ENCODE measurements at regions not wholly inside any gene's neighbourhood (a gene's known extent, or its start where the extent isn't known, plus 50 kb on each side); places are given as distances from the start of the nearest gene placed in this dataset.

DNA sequence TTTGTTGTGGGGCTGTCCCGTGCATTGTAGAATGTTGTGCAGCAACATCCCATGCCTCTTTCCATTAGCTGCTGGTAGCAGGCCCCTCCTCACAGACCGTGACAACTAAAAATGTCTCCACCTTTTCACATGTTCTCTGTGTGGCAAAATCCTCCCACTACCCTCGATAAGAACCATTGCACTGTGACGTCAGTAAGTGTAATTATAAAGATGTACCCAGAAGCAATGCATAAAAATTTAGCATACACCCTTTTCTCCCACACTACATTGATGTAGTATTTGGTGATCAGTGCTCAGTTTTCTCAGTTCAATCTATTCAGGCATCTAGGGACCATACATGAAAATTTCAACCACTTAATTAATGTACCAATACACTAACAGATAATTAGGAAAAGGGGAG, 389.9 kb downstream of the DOK5 start (continued):
- TF ChIP-seq, protein P1, sequence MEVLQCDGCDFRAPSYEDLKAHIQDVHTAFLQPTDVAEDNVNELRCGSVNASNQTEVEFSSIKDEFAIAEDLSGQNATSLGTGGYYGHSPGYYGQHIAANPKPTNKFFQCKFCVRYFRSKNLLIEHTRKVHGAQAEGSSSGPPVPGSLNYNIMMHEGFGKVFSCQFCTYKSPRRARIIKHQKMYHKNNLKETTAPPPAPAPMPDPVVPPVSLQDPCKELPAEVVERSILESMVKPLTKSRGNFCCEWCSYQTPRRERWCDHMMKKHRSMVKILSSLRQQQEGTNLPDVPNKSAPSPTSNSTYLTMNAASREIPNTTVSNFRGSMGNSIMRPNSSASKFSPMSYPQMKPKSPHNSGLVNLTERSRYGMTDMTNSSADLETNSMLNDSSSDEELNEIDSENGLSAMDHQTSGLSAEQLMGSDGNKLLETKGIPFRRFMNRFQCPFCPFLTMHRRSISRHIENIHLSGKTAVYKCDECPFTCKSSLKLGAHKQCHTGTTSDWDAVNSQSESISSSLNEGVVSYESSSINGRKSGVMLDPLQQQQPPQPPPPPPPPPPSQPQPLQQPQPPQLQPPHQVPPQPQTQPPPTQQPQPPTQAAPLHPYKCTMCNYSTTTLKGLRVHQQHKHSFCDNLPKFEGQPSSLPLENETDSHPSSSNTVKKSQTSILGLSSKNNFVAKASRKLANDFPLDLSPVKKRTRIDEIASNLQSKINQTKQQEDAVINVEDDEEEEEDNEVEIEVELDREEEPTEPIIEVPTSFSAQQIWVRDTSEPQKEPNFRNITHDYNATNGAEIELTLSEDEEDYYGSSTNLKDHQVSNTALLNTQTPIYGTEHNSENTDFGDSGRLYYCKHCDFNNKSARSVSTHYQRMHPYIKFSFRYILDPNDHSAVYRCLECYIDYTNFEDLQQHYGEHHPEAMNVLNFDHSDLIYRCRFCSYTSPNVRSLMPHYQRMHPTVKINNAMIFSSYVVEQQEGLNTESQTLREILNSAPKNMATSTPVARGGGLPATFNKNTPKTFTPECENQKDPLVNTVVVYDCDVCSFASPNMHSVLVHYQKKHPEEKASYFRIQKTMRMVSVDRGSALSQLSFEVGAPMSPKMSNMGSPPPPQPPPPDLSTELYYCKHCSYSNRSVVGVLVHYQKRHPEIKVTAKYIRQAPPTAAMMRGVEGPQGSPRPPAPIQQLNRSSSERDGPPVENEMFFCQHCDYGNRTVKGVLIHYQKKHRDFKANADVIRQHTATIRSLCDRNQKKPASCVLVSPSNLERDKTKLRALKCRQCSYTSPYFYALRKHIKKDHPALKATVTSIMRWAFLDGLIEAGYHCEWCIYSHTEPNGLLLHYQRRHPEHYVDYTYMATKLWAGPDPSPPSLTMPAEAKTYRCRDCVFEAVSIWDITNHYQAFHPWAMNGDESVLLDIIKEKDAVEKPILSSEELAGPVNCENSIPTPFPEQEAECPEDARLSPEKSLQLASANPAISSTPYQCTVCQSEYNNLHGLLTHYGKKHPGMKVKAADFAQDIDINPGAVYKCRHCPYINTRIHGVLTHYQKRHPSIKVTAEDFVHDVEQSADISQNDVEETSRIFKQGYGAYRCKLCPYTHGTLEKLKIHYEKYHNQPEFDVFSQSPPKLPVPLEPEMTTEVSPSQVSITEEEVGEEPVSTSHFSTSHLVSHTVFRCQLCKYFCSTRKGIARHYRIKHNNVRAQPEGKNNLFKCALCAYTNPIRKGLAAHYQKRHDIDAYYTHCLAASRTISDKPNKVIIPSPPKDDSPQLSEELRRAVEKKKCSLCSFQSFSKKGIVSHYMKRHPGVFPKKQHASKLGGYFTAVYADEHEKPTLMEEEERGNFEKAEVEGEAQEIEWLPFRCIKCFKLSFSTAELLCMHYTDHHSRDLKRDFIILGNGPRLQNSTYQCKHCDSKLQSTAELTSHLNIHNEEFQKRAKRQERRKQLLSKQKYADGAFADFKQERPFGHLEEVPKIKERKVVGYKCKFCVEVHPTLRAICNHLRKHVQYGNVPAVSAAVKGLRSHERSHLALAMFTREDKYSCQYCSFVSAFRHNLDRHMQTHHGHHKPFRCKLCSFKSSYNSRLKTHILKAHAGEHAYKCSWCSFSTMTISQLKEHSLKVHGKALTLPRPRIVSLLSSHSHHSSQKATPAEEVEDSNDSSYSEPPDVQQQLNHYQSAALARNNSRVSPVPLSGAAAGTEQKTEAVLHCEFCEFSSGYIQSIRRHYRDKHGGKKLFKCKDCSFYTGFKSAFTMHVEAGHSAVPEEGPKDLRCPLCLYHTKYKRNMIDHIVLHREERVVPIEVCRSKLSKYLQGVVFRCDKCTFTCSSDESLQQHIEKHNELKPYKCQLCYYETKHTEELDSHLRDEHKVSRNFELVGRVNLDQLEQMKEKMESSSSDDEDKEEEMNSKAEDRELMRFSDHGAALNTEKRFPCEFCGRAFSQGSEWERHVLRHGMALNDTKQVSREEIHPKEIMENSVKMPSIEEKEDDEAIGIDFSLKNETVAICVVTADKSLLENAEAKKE (CRISPR knock-in tag; IDR thresholded peaks at IDR 0.05): no peak
- TF ChIP-seq JUNB (IDR thresholded peaks at IDR 0.05; ENCODE audit: unreplicated experiment) (no peak), EZH2phosphoT487 (IDR thresholded peaks at IDR 0.05; ENCODE audit: unreplicated experiment) (no peak), CREB1 (CRISPR knock-in tag; IDR thresholded peaks at IDR 0.05; ENCODE audit: low read depth) (no peak)

DNA sequence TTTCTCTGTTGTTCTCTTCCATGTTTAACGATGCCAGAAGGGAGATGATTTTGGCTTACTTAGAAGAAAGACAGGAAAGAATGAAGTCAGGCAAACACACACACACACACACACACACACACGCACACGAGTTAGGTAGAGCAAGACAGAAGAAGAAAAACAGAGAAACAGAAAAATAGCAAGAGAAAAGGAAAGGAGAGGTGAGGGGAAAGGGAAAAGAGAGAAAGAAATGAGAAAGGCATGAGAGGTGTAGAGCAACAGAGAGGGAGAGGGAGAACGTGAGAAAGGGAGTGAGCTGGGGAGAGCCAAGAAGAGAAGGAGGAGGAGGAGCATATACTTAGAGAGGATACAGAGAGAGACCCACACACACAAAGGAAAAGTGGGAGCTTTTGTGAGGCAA, 385.3 kb downstream of the DOK5 start:
- Histone ChIP-seq H3K27me3 (ENCODE audit: insufficient read depth) (no peaks in the 10 kb centered on the region), H3K9me2 (ENCODE audit: insufficient read depth) (no peaks in the 10 kb centered on the region), H3K4me3 (no peak overlapping the region), H3K36me3 (ENCODE audit: insufficient read depth) (no peaks in the 10 kb centered on the region), H3K4me2 (no peak overlapping the region), H4K20me1 (replicated peaks; ENCODE audit: insufficient read depth) (no peaks in the 10 kb centered on the region), H3K79me2 (replicated peaks; ENCODE audit: insufficient read depth) (no peaks in the 10 kb centered on the region), H3K4me1 (ENCODE audit: insufficient read depth) (no peaks in the 10 kb centered on the region), H3K27ac (ENCODE audit: low read depth) (no peak overlapping the region), H3F3A (replicated peaks; ENCODE audit: low read depth) (no peaks in the 10 kb centered on the region), H2AFZ (no peak overlapping the region)
- Mint-ChIP-seq H3K4me1 (no peaks in the 10 kb centered on the region), H3K27ac (no peak overlapping the region), H3K36me3 (ENCODE audit: low read depth) (peaks cover 37% of the 10 kb centered on the region), H3K4me3 (no peak overlapping the region), H3K9me3 (peaks cover 98% of the 10 kb centered on the region), H3K27me3 (ENCODE audit: insufficient read depth, low read depth, poor library complexity) (peaks cover 4% of the 10 kb centered on the region)
- no peak for ATAC-seq
- DNase-seq (ENCODE audit: low spot score): no peak
- TF ChIP-seq, protein P2, sequence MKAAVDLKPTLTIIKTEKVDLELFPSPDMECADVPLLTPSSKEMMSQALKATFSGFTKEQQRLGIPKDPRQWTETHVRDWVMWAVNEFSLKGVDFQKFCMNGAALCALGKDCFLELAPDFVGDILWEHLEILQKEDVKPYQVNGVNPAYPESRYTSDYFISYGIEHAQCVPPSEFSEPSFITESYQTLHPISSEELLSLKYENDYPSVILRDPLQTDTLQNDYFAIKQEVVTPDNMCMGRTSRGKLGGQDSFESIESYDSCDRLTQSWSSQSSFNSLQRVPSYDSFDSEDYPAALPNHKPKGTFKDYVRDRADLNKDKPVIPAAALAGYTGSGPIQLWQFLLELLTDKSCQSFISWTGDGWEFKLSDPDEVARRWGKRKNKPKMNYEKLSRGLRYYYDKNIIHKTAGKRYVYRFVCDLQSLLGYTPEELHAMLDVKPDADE (IDR thresholded peaks at IDR 0.05): no peak
- TF ChIP-seq POLR2AphosphoS5 (IDR thresholded peaks at IDR 0.05; ENCODE audit: low read depth) (no peak), JUNB (IDR thresholded peaks at IDR 0.05; ENCODE audit: unreplicated experiment) (no peak), STAT1 (IDR thresholded peaks at IDR 0.05; ENCODE audit: unreplicated experiment) (no peak), ZNF331 (CRISPR knock-in tag; IDR thresholded peaks at IDR 0.05; ENCODE audit: low read depth) (no peak)
- TF ChIP-seq, protein P3, sequence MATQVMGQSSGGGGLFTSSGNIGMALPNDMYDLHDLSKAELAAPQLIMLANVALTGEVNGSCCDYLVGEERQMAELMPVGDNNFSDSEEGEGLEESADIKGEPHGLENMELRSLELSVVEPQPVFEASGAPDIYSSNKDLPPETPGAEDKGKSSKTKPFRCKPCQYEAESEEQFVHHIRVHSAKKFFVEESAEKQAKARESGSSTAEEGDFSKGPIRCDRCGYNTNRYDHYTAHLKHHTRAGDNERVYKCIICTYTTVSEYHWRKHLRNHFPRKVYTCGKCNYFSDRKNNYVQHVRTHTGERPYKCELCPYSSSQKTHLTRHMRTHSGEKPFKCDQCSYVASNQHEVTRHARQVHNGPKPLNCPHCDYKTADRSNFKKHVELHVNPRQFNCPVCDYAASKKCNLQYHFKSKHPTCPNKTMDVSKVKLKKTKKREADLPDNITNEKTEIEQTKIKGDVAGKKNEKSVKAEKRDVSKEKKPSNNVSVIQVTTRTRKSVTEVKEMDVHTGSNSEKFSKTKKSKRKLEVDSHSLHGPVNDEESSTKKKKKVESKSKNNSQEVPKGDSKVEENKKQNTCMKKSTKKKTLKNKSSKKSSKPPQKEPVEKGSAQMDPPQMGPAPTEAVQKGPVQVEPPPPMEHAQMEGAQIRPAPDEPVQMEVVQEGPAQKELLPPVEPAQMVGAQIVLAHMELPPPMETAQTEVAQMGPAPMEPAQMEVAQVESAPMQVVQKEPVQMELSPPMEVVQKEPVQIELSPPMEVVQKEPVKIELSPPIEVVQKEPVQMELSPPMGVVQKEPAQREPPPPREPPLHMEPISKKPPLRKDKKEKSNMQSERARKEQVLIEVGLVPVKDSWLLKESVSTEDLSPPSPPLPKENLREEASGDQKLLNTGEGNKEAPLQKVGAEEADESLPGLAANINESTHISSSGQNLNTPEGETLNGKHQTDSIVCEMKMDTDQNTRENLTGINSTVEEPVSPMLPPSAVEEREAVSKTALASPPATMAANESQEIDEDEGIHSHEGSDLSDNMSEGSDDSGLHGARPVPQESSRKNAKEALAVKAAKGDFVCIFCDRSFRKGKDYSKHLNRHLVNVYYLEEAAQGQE (IDR thresholded peaks at IDR 0.05; ENCODE audit: unreplicated experiment): no peak

Data from GM23338 (cell line).